ENCODE measurements at regions not wholly inside any gene's neighbourhood (a gene's known extent, or its start where the extent isn't known, plus 50 kb on each side); places are given as distances from the start of the nearest gene placed in this dataset.

DNA sequence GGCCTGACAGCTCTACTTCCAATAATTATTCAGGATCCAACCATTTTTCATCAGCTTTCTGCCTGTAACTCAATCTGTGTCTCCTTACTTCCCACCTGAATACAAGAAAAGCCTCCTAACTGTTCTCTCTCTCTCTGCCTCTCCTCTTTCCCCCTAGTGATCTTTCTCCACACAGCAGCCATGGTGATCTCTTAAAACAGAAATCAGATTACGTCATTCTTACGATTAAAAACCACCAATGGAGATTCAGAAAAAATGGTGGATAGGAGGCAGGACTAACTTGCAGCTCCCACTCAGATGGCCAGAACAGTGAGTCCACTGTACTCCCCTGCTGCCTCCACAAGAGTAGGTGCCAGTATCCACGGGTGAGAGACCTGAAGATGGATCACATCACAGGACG lies 431.7 kb downstream of the MBD2 start:
- H3K4me1 Mint-ChIP-seq (ENCODE audit: low read depth): no peaks in the 10 kb centered on the region
- no peaks in the 10 kb centered on the region for H3K36me3 Mint-ChIP-seq
- no peaks in the 10 kb centered on the region for H3K9me3 Mint-ChIP-seq (ENCODE audit: low read depth)
- H3K27me3 Mint-ChIP-seq: no peaks in the 10 kb centered on the region
- no peak overlapping the region for H3K4me3 Mint-ChIP-seq
- no peak overlapping the region for H3K27ac Mint-ChIP-seq

GRCh38 chr18:53790786-53791185 lies 433.7 kb downstream of the MBD2 start:
- no peak overlapping the region for H3K27ac Mint-ChIP-seq
- H3K36me3 Mint-ChIP-seq: no peaks in the 10 kb centered on the region
- H3K27me3 Mint-ChIP-seq: no peaks in the 10 kb centered on the region
- H3K4me1 Mint-ChIP-seq (ENCODE audit: low read depth): no peaks in the 10 kb centered on the region
- H3K9me3 Mint-ChIP-seq (ENCODE audit: low read depth): no peaks in the 10 kb centered on the region
- no peak overlapping the region for H3K4me3 Mint-ChIP-seq

GRCh38 chr18:53789376-53790247 lies 434.9 kb downstream of the MBD2 start:
- Mint-ChIP-seq H3K9me3 (ENCODE audit: low read depth) (no peaks in the 10 kb centered on the region), H3K27me3 (no peaks in the 10 kb centered on the region), H3K4me3 (no peak overlapping the region), H3K27ac (no peak overlapping the region), H3K36me3 (no peaks in the 10 kb centered on the region), H3K4me1 (ENCODE audit: low read depth) (no peaks in the 10 kb centered on the region)

DNA sequence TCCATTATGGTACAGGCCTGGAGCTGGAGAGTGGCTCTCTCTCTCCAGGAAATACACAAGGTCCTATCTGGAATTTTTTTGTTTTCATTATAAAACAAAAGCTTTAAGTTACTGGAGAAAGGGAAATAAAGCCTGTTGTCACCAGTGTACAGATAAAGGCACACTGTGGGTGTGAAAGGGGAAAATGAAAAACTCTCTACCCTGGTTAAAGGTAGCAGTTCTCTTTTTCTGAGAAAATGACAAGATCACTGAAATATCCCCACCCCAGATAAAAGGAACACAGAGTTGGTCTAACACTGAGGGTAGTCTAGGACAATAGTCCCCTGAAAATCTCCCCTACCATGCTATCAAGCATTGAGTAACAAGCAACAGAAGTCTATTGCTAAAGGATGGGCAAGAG lies 438.7 kb downstream of the MBD2 start:
- Mint-ChIP-seq H3K4me1 (ENCODE audit: low read depth) (no peaks in the 10 kb centered on the region), H3K27ac (no peak overlapping the region), H3K9me3 (ENCODE audit: low read depth) (no peaks in the 10 kb centered on the region), H3K27me3 (no peaks in the 10 kb centered on the region), H3K4me3 (no peak overlapping the region), H3K36me3 (no peaks in the 10 kb centered on the region)

- Mint-ChIP-seq H3K27ac (no peak overlapping the region), H3K27me3 (no peaks in the 10 kb centered on the region), H3K36me3 (no peaks in the 10 kb centered on the region), H3K4me3 (no peak overlapping the region), H3K9me3 (ENCODE audit: low read depth) (no peaks in the 10 kb centered on the region), H3K4me1 (ENCODE audit: low read depth) (no peaks in the 10 kb centered on the region)
These were observed 440.2 kb downstream of the MBD2 start for GRCh38 chr18:53784253-53784652.

- Mint-ChIP-seq H3K36me3 (no peaks in the 10 kb centered on the region), H3K4me1 (ENCODE audit: low read depth) (no peaks in the 10 kb centered on the region), H3K27me3 (no peaks in the 10 kb centered on the region), H3K4me3 (no peak overlapping the region), H3K9me3 (ENCODE audit: low read depth) (peaks cover 9% of the 10 kb centered on the region), H3K27ac (no peak overlapping the region)
These were observed 443.8 kb downstream of the MBD2 start for GRCh38 chr18:53780666-53781065.

- H3K9me3 Mint-ChIP-seq (ENCODE audit: low read depth): peaks cover 36% of the 10 kb centered on the region
- H3K27ac Mint-ChIP-seq: no peak overlapping the region
- H3K4me3 Mint-ChIP-seq: no peak overlapping the region
- H3K36me3 Mint-ChIP-seq: no peaks in the 10 kb centered on the region
- H3K27me3 Mint-ChIP-seq: peaks cover 2% of the 10 kb centered on the region
- H3K4me1 Mint-ChIP-seq (ENCODE audit: low read depth): no peaks in the 10 kb centered on the region
These were observed 452.2 kb downstream of the MBD2 start for GRCh38 chr18:53772293-53772692.

DNA sequence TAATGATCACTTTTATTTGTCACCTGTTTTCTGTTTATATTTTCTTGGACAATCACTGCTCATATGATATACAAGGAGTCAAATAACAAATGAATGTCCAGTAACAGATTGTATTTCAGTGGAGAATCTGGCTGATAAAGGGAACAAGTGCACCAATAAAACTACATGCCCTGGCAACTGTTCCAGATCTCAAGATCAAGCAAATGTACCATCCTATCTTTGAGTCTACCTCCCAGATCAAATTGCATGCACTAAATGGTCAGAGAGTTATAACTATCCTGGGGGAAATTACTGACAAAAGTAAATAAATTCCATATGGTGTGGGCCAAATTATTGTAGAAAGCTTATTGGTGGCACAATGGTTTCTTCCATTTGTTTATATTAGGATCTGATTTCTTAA lies 452.8 kb downstream of the MBD2 start:
- Mint-ChIP-seq H3K27me3 (peaks cover 2% of the 10 kb centered on the region), H3K9me3 (ENCODE audit: low read depth) (peaks cover 36% of the 10 kb centered on the region), H3K36me3 (no peaks in the 10 kb centered on the region), H3K27ac (no peak overlapping the region), H3K4me1 (ENCODE audit: low read depth) (no peaks in the 10 kb centered on the region), H3K4me3 (no peak overlapping the region)

- peaks cover 22% of the 10 kb centered on the region for H3K9me3 Mint-ChIP-seq (ENCODE audit: low read depth)
- no peak overlapping the region for H3K4me3 Mint-ChIP-seq
- no peaks in the 10 kb centered on the region for H3K36me3 Mint-ChIP-seq
- H3K27me3 Mint-ChIP-seq: peaks cover 2% of the 10 kb centered on the region
- H3K27ac Mint-ChIP-seq: no peak overlapping the region
- no peaks in the 10 kb centered on the region for H3K4me1 Mint-ChIP-seq (ENCODE audit: low read depth)
These were observed 459.3 kb downstream of the MBD2 start for GRCh38 chr18:53765211-53765610.

- Mint-ChIP-seq H3K27me3 (peaks cover 2% of the 10 kb centered on the region), H3K27ac (no peak overlapping the region), H3K9me3 (ENCODE audit: low read depth) (peaks cover 19% of the 10 kb centered on the region), H3K36me3 (no peaks in the 10 kb centered on the region), H3K4me3 (no peak overlapping the region), H3K4me1 (ENCODE audit: low read depth) (no peaks in the 10 kb centered on the region)
These were observed 460.4 kb downstream of the MBD2 start for GRCh38 chr18:53764086-53764485.

GRCh38 chr18:53757328-53757727 lies 467.1 kb downstream of the MBD2 start:
- H3K4me1 Mint-ChIP-seq (ENCODE audit: low read depth): no peaks in the 10 kb centered on the region
- H3K4me3 Mint-ChIP-seq: no peak overlapping the region
- H3K27me3 Mint-ChIP-seq: no peaks in the 10 kb centered on the region
- H3K36me3 Mint-ChIP-seq: no peaks in the 10 kb centered on the region
- no peak overlapping the region for H3K27ac Mint-ChIP-seq
- no peaks in the 10 kb centered on the region for H3K9me3 Mint-ChIP-seq (ENCODE audit: low read depth)

- Mint-ChIP-seq H3K27ac (no peak overlapping the region), H3K4me1 (ENCODE audit: low read depth) (no peaks in the 10 kb centered on the region), H3K4me3 (no peak overlapping the region), H3K9me3 (ENCODE audit: low read depth) (peaks cover under 1% of the 10 kb centered on the region), H3K36me3 (no peaks in the 10 kb centered on the region), H3K27me3 (no peaks in the 10 kb centered on the region)
These were observed 467.9 kb downstream of the MBD2 start for GRCh38 chr18:53756610-53756972.

- Mint-ChIP-seq H3K27ac (no peak overlapping the region), H3K4me3 (no peak overlapping the region), H3K27me3 (no peaks in the 10 kb centered on the region), H3K4me1 (ENCODE audit: low read depth) (no peaks in the 10 kb centered on the region), H3K9me3 (ENCODE audit: low read depth) (peaks cover 6% of the 10 kb centered on the region), H3K36me3 (no peaks in the 10 kb centered on the region)
These were observed 468.4 kb downstream of the MBD2 start for GRCh38 chr18:53755914-53756609.

DNA sequence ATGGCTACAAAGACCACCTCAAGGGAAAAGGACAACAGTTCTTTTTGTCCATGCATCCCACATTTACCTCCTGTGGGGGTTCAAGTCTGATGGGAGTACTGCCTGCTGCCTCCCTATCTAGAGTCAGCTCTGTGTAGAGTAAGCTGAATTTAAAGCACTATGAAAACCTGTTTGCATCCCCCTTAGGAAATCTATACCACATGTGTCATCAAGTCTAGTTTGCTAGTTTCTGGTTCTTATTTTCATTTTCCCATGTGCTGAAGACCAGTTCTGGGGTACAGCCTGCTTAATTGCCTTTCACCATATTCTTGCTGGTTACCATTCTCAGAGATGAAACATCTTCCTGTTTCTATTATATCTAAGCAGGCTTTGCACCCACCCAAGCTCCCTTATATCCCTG lies 470.3 kb downstream of the MBD2 start:
- Mint-ChIP-seq H3K36me3 (no peaks in the 10 kb centered on the region), H3K27me3 (no peaks in the 10 kb centered on the region), H3K4me1 (ENCODE audit: low read depth) (no peaks in the 10 kb centered on the region), H3K4me3 (no peak overlapping the region), H3K9me3 (ENCODE audit: low read depth) (peaks cover 10% of the 10 kb centered on the region), H3K27ac (no peak overlapping the region)

- no peaks in the 10 kb centered on the region for H3K27me3 Mint-ChIP-seq
- H3K27ac Mint-ChIP-seq: no peak overlapping the region
- no peaks in the 10 kb centered on the region for H3K36me3 Mint-ChIP-seq
- peaks cover 10% of the 10 kb centered on the region for H3K9me3 Mint-ChIP-seq (ENCODE audit: low read depth)
- no peak overlapping the region for H3K4me3 Mint-ChIP-seq
- no peaks in the 10 kb centered on the region for H3K4me1 Mint-ChIP-seq (ENCODE audit: low read depth)
These were observed 470.9 kb downstream of the MBD2 start for GRCh38 chr18:53753601-53754000.
